GM20000 (cell line): ENCODE measurements at regions not wholly inside any gene's neighbourhood (a gene's known extent, or its start where the extent isn't known, plus 50 kb on each side); places are given as distances from the start of the nearest gene placed in this dataset.

Experiments used
- DNase-seq: peaks from one replicate; pipeline ENCODE4 v3.0.0; 2012; ENCODE audit warnings: low spot score
- CTCF ChIP-seq: IDR thresholded peaks from 2 replicates; pipeline ENCODE4 v1.5.1; 2012; ENCODE audit warnings: mild to moderate bottlenecking, control low read depth; ENCODE audit errors: extremely low read depth, missing control alignments

DNA sequence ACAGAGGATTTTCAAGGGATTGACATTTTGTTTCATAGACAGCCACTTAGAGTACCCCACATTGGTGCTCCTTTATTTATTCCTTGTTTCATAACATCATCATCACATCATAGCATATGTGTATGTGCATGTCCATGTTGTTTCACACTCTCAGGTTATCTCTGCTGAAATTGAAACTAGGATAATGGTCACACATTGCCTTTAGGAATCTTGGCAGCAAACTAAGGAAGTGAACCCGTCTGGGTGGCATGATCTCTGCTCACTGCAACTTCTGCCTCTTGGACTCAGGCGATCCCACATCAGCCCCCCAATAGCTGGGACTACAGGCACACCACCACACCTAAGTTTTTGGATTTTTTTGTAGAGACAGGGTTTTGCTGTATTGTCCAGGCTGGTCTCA lies 234.2 kb upstream of the ANKRD50 start:
- no peak for DNase-seq
- no peak for TF ChIP-seq CTCF

DNA sequence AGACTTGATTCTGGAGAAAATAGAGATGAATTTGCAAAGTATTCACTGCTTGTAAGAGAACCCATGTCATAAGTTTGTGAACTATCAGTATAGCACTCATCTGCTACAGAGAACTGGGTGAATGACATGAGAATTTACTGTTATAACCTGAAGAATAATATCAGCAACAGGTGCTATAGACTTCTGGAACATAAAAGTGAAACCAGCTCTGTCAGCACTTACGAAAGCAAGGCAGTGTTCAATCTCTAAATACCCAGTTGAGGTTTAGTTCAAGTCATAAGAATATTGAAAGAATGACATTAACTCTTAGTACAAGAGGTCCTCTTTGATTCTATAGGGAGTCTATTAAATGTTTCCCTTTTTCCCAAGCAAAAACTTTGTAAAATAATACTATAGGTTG lies 232.9 kb upstream of the ANKRD50 start:
- no peak for DNase-seq
- TF ChIP-seq CTCF: no peak

DNA sequence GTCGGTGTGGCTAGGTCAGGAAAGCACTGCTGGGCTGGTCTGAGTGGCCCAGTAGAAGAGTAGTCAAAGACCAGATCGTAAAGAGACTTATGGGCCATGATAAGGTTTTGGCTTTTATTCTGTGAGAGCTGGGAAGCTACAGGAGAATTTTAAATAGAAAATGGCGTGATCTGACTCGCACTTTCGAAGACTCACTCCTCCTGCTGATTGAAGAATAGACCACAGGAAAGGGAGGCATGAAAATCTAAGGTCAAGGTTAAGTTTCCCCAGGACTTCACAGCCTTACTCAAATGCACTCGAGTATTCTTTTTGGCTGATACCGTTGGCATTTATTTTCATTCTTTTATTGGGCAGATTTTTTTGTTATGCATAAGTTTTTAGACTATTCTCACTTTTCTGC lies 231.4 kb upstream of the ANKRD50 start:
- DNase-seq: no peak
- TF ChIP-seq CTCF: no peak

DNA sequence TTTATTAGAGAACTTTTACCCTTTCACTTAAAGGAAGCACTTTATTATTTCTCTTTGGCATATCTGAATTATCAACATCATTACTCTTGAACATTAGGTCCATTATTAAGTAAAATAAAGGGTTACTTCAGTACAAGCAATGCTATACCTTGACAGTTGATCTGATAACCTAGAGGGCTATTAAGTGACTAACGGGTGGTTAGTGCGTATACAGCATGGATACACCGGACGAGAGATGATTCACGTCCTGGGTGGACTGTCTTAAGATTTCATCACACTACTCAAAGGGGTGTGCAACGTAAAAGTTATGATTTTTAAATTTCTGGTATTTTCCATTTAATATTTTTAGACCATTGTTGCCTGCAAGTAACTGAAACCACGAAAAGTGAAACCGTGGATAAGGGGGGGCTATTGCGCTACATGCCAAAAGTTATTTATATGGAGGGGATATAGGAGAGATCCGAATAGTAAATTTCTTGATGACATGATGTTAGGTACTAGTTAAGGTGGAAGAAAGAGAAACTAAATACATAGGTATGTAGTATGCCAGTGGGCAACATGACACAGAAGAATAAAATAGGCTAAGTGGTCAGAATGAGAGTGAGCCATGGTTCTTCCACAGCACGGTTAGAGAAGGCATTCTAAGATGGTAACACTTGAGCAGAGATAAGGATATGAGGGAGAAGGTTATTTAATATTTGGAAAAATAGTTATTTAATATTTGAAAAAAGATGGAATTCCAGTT lies 230.8 kb upstream of the ANKRD50 start:
- no peak for TF ChIP-seq CTCF
- no peak for DNase-seq

DNA sequence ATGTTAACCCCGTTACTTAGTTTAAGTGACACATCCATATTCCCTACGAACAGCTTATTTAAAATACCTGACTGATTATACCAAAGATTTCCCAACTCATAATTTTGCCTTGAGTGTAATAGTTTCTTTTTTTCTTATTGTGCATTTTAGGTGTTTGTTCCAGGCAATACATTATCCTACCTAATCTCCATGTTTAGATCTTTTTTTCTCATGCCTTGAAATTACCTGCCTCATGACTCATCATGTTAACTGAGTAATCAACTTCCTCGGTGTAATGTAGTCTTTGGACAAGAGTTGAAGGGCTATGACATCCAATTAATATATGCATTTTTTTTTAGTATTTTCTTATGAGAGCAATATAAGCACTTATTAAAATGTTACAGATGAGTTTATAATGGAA lies 228.7 kb upstream of the ANKRD50 start:
- no peak for DNase-seq
- no peak for TF ChIP-seq CTCF

DNA sequence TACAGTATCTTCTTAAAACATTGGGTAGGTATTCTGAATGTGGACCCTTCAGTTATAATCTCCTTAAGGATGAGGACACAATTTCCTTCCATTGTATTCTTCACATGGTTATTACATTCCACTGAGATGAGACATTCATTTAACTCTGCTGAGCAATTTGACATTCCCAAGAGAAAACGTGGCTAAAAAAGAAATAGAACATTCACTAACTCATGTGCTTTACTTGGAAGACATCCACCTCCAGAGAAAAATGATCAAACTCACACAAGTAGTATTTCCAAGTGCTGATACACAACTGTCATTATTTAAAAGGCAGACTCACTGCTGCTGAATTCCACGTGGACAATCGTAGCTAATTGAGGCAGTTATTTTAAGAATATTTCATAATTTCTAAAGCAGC lies 227.9 kb upstream of the ANKRD50 start:
- no peak for TF ChIP-seq CTCF
- DNase-seq: no peak

DNA sequence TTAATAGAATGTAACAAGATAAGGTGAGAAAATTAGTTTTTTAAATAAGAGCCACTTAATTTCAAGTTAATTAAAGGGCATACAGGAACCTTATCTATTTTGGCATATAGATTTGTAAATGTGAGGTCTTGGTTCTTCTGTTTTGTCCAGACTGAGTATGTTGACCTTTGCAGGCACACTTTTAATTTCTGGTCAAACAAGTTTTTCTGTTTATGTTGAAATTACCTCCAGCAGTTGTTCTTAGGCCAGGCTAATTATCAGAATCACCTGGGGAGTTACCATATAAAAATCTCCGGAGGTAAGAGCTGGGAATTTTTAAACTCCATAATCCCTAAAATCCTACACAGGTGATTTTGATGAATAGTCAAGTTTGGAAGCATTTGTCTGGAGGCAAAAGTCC lies 227.4 kb upstream of the ANKRD50 start:
- TF ChIP-seq CTCF: no peak
- no peak for DNase-seq
